ENCODE measurements at regions not wholly inside any gene's neighbourhood (a gene's known extent, or its start where the extent isn't known, plus 50 kb on each side); places are given as distances from the start of the nearest gene placed in this dataset.

GRCh38 chr17:79500745-79501618 lies 109.9 kb downstream of the RBFOX3 start:
- DNase-seq (ENCODE audit: low read depth in 6 of 9, low spot score in 9 of 9), result no peak
- Histone ChIP-seq H3K4me3 (ENCODE audit: low read length in 2 of 2) (no peak overlapping the region), H3K9me3 (ENCODE audit: control insufficient read depth in 2 of 2, insufficient read depth in 1 of 2, low read length in 1 of 2) (no peaks in the 10 kb centered on the region), H3K36me3 (ENCODE audit: control insufficient read depth in 2 of 2, insufficient read depth in 2 of 2, low read length in 1 of 2) (no peaks in the 10 kb centered on the region), H3K27me3 (ENCODE audit: control insufficient read depth in 2 of 2, insufficient read depth in 1 of 2, low read length in 1 of 2) (peaks cover 2 to 5% of the 10 kb centered on the region in 2 donors), H3K27ac (ENCODE audit: low read depth in 1 of 2, low read length in 1 of 2) (no peak overlapping the region), H3K4me1 (ENCODE audit: control insufficient read depth in 2 of 2, insufficient read depth in 2 of 2, low read length in 2 of 2) (no peaks in the 10 kb centered on the region)
- WGBS, result 53% methylated on average over 23 of the region's 23 CpGs

GRCh38 chr17:79498854-79499253 lies 112.0 kb downstream of the RBFOX3 start:
- no peak overlapping the region for H3K4me3 ChIP-seq (ENCODE audit: low read length in 2 of 2)
- H3K27ac ChIP-seq (ENCODE audit: low read depth in 1 of 2, low read length in 1 of 2), result no peak overlapping the region
- no peaks in the 10 kb centered on the region for H3K4me1 ChIP-seq (ENCODE audit: control insufficient read depth in 2 of 2, insufficient read depth in 2 of 2, low read length in 2 of 2)
- no peak for DNase-seq (ENCODE audit: low read depth in 6 of 9, low spot score in 9 of 9)
- H3K27me3 ChIP-seq (ENCODE audit: control insufficient read depth in 2 of 2, insufficient read depth in 1 of 2, low read length in 1 of 2), result peaks cover 2 to 5% of the 10 kb centered on the region in 2 donors
- no peaks in the 10 kb centered on the region for H3K36me3 ChIP-seq (ENCODE audit: control insufficient read depth in 2 of 2, insufficient read depth in 2 of 2, low read length in 1 of 2)
- peaks cover 0 to 1% of the 10 kb centered on the region in 2 donors for H3K9me3 ChIP-seq (ENCODE audit: control insufficient read depth in 2 of 2, insufficient read depth in 1 of 2, low read length in 1 of 2)
- 0% methylated on average over 1 of the region's 1 CpG for WGBS

DNA sequence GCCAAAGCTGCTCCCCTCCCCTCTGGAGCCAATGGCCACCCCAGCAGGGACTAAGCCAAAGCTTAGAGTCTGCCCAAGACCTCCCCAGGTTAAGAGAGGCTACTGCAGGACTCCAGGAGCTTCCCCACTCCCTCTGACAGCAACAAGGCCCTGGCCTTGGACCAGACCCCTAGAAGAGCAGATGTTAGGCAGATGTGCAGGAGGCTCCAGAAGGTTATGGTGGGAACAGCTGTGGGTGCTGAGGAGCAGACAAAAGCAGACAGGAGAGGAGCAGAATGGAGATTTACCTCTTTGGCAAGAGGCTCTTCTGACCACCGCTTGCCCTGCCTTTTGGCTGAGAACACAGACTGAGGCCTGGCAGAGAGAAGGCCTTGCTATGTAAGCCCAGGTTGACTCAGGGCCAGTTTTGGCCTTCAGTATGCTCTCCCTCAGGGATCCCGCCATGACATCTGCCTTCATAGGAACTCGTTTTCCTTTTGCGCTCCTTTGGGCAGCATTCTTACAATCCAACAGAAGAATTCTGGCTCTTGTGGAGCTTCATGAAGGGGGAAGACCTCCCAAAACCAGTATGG lies 113.0 kb downstream of the RBFOX3 start:
- DNase-seq (ENCODE audit: low read depth in 6 of 9, low spot score in 9 of 9), result no peak
- Histone ChIP-seq H3K9me3 (ENCODE audit: control insufficient read depth in 2 of 2, insufficient read depth in 1 of 2, low read length in 1 of 2) (peaks cover 0 to 1% of the 10 kb centered on the region in 2 donors), H3K27me3 (ENCODE audit: control insufficient read depth in 2 of 2, insufficient read depth in 1 of 2, low read length in 1 of 2) (peaks cover 2 to 5% of the 10 kb centered on the region in 2 donors), H3K4me3 (ENCODE audit: low read length in 2 of 2) (no peak overlapping the region), H3K4me1 (ENCODE audit: control insufficient read depth in 2 of 2, insufficient read depth in 2 of 2, low read length in 2 of 2) (no peaks in the 10 kb centered on the region), H3K27ac (ENCODE audit: low read depth in 1 of 2, low read length in 1 of 2) (no peak overlapping the region), H3K36me3 (ENCODE audit: control insufficient read depth in 2 of 2, insufficient read depth in 2 of 2, low read length in 1 of 2) (no peaks in the 10 kb centered on the region)
- WGBS, result 97% methylated on average over 4 of the region's 4 CpGs

GRCh38 chr17:79496422-79497005 lies 114.3 kb downstream of the RBFOX3 start:
- Histone ChIP-seq H3K27me3 (ENCODE audit: control insufficient read depth in 2 of 2, insufficient read depth in 1 of 2, low read length in 1 of 2) (peaks cover 2 to 5% of the 10 kb centered on the region in 2 donors), H3K27ac (ENCODE audit: low read depth in 1 of 2, low read length in 1 of 2) (no peak overlapping the region), H3K4me3 (ENCODE audit: low read length in 2 of 2) (no peak overlapping the region), H3K4me1 (ENCODE audit: control insufficient read depth in 2 of 2, insufficient read depth in 2 of 2, low read length in 2 of 2) (no peaks in the 10 kb centered on the region), H3K36me3 (ENCODE audit: control insufficient read depth in 2 of 2, insufficient read depth in 2 of 2, low read length in 1 of 2) (no peaks in the 10 kb centered on the region), H3K9me3 (ENCODE audit: control insufficient read depth in 2 of 2, insufficient read depth in 1 of 2, low read length in 1 of 2) (peaks cover 0 to 1% of the 10 kb centered on the region in 2 donors)
- DNase-seq (ENCODE audit: low read depth in 6 of 9, low spot score in 9 of 9), result no peak
- 77% methylated on average over 13 of the region's 13 CpGs for WGBS

DNA sequence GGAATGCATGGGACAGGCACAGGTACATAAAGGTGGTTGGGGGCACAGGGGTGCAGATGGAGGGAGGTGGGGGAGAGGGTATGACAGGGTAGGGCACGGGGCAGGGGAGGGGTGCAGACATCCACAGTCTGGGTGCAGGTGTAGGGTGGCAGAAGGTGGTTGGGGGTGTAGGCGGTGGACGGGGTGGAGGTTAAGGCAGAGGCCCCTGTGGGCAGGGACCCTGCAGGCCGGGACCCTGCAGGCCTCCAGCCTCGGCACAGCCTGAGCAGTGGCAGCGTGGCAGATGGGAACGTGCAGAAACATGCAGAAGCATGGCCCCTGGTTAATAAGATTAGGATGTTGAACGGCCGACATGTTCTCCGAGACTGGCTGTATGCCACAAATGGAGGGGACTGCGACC lies 115.2 kb downstream of the RBFOX3 start:
- WGBS, result 86% methylated on average over 11 of the region's 11 CpGs

DNA sequence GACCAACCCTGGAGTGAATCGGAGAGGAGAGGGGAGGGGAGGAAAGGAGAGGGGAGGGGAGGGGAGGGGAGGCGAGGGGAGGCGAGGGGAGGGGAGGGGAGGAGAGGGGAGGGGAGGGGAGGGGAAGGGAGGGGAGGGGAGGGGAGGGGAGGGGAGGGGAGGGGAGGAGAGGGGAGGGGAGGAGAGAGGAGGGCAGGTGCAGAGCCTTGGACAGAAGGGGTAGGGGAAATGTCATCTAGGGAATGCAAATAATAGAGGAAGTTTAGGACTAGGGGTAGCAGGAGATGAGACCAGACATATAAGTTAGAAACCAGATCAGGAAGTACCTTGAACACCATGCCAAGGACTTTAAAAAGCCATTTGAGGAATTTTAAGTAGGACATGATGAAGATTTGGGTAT lies 119.8 kb downstream of the RBFOX3 start:
- WGBS, result 80% methylated on average over 1 of the region's 3 CpGs
- H3K9me3 ChIP-seq (ENCODE audit: control insufficient read depth in 2 of 2, insufficient read depth in 1 of 2, low read length in 1 of 2), result peaks cover 0 to 1% of the 10 kb centered on the region in 2 donors

More for the DNA sequence above, 115.2 kb downstream of the RBFOX3 start:
- DNase-seq (ENCODE audit: low read depth in 6 of 9, low spot score in 9 of 9), result no peak
- Histone ChIP-seq H3K4me3 (ENCODE audit: low read length in 2 of 2) (no peak overlapping the region), H3K36me3 (ENCODE audit: control insufficient read depth in 2 of 2, insufficient read depth in 2 of 2, low read length in 1 of 2) (no peaks in the 10 kb centered on the region), H3K27ac (ENCODE audit: low read depth in 1 of 2, low read length in 1 of 2) (no peak overlapping the region), H3K9me3 (ENCODE audit: control insufficient read depth in 2 of 2, insufficient read depth in 1 of 2, low read length in 1 of 2) (peaks cover 0 to 1% of the 10 kb centered on the region in 2 donors), H3K27me3 (ENCODE audit: control insufficient read depth in 2 of 2, insufficient read depth in 1 of 2, low read length in 1 of 2) (peaks cover 0 to 2% of the 10 kb centered on the region in 2 donors), H3K4me1 (ENCODE audit: control insufficient read depth in 2 of 2, insufficient read depth in 2 of 2, low read length in 2 of 2) (no peaks in the 10 kb centered on the region)

GRCh38 chr17:79490530-79490929 lies 120.3 kb downstream of the RBFOX3 start:
- WGBS, result 71% methylated on average over 1 of the region's 1 CpG
- Histone ChIP-seq H3K4me3 (ENCODE audit: low read length in 2 of 2) (no peak overlapping the region), H3K36me3 (ENCODE audit: control insufficient read depth in 2 of 2, insufficient read depth in 2 of 2, low read length in 1 of 2) (no peaks in the 10 kb centered on the region), H3K27ac (ENCODE audit: low read depth in 1 of 2, low read length in 1 of 2) (no peak overlapping the region), H3K9me3 (ENCODE audit: control insufficient read depth in 2 of 2, insufficient read depth in 1 of 2, low read length in 1 of 2) (peaks cover 0 to 1% of the 10 kb centered on the region in 2 donors), H3K27me3 (ENCODE audit: control insufficient read depth in 2 of 2, insufficient read depth in 1 of 2, low read length in 1 of 2) (peaks cover 7 to 13% of the 10 kb centered on the region in 2 donors), H3K4me1 (ENCODE audit: control insufficient read depth in 2 of 2, insufficient read depth in 2 of 2, low read length in 2 of 2) (no peaks in the 10 kb centered on the region)
- no peak for DNase-seq (ENCODE audit: low read depth in 6 of 9, low spot score in 9 of 9)

More for the DNA sequence above, 119.8 kb downstream of the RBFOX3 start:
- H3K36me3 ChIP-seq (ENCODE audit: control insufficient read depth in 2 of 2, insufficient read depth in 2 of 2, low read length in 1 of 2), result no peaks in the 10 kb centered on the region
- H3K27ac ChIP-seq (ENCODE audit: low read depth in 1 of 2, low read length in 1 of 2), result no peak overlapping the region
- H3K27me3 ChIP-seq (ENCODE audit: control insufficient read depth in 2 of 2, insufficient read depth in 1 of 2, low read length in 1 of 2), result peaks cover 5 to 8% of the 10 kb centered on the region in 2 donors
- no peak overlapping the region for H3K4me3 ChIP-seq (ENCODE audit: low read length in 2 of 2)
- DNase-seq (ENCODE audit: low read depth in 6 of 9, low spot score in 9 of 9), result no peak
- H3K4me1 ChIP-seq (ENCODE audit: control insufficient read depth in 2 of 2, insufficient read depth in 2 of 2, low read length in 2 of 2), result no peaks in the 10 kb centered on the region

- no peaks in the 10 kb centered on the region for H3K4me1 ChIP-seq (ENCODE audit: control insufficient read depth in 2 of 2, insufficient read depth in 2 of 2, low read length in 2 of 2)
- no peak for DNase-seq (ENCODE audit: low read depth in 6 of 9, low spot score in 9 of 9)
- H3K27ac ChIP-seq (ENCODE audit: low read depth in 1 of 2, low read length in 1 of 2), result no peak overlapping the region
- H3K27me3 ChIP-seq (ENCODE audit: control insufficient read depth in 2 of 2, insufficient read depth in 1 of 2, low read length in 1 of 2), result peaks cover 7 to 41% of the 10 kb centered on the region in 2 donors
- no peaks in the 10 kb centered on the region for H3K36me3 ChIP-seq (ENCODE audit: control insufficient read depth in 2 of 2, insufficient read depth in 2 of 2, low read length in 1 of 2)
- 90% methylated on average over 12 of the region's 12 CpGs for WGBS
- peaks cover 0 to 2% of the 10 kb centered on the region in 2 donors for H3K9me3 ChIP-seq (ENCODE audit: control insufficient read depth in 2 of 2, insufficient read depth in 1 of 2, low read length in 1 of 2)
- no peak overlapping the region for H3K4me3 ChIP-seq (ENCODE audit: low read length in 2 of 2)
Observed at GRCh38 chr17:79487149-79487548, 123.7 kb downstream of the RBFOX3 start.

DNA sequence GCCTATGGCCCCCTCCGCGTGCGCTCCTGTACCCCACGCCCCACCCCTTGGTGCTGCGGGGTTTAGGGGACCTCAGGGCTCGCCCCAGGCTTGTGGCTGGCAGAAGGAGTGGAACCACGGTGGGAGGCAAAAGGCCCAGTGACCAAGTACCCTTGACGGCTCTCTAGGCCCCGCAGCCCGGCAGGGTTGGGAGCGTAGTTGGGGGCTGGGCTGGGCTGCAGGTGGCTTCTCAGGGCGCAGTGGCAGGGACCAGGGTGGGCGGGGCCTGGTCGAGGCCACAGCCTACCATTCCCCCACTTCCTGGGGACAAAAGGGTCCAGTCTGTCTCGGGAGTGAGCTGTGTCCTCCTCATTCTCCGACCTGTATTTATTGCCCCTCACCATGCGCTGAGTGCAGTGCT lies 124.9 kb downstream of the RBFOX3 start:
- DNase-seq (ENCODE audit: low read depth in 6 of 9, low spot score in 9 of 9), result no peak
- no peaks in the 10 kb centered on the region for H3K4me1 ChIP-seq (ENCODE audit: control insufficient read depth in 2 of 2, insufficient read depth in 2 of 2, low read length in 2 of 2)
- peaks cover 0 to 2% of the 10 kb centered on the region in 2 donors for H3K9me3 ChIP-seq (ENCODE audit: control insufficient read depth in 2 of 2, insufficient read depth in 1 of 2, low read length in 1 of 2)
- H3K27ac ChIP-seq (ENCODE audit: low read depth in 1 of 2, low read length in 1 of 2), result no peak overlapping the region
- no peaks in the 10 kb centered on the region for H3K36me3 ChIP-seq (ENCODE audit: control insufficient read depth in 2 of 2, insufficient read depth in 2 of 2, low read length in 1 of 2)
- 47% methylated on average over 17 of the region's 17 CpGs for WGBS
- peaks cover 7 to 41% of the 10 kb centered on the region in 2 donors for H3K27me3 ChIP-seq (ENCODE audit: control insufficient read depth in 2 of 2, insufficient read depth in 1 of 2, low read length in 1 of 2)
- no peak overlapping the region for H3K4me3 ChIP-seq (ENCODE audit: low read length in 2 of 2)

Data from thymus (tissue), 11 donors.